SK-N-SH (cell line): ENCODE measurements at regions not wholly inside any gene's neighbourhood (a gene's known extent, or its start where the extent isn't known, plus 50 kb on each side); places are given as distances from the start of the nearest gene placed in this dataset.
"Not testable (repeated sequence)": the region's sequence is repeated elsewhere in the genome, so short reads cannot be mapped to it uniquely, and the experiment has no call there.

Source experiments
- CTCF ChIA-PET: fragments of 300-600, 350-600 bp; formaldehyde crosslinking; extraction: SDS; loops from one replicate; lab custom pipeline; 2021; lab: Yijun Ruan, JAX
- POLR2A ChIA-PET: fragments of 350-600 bp; sonication (Branson Sonifier 250); formaldehyde crosslinking; extraction: SDS; loops from one replicate; lab custom pipeline; 2020; ENCODE audit warnings: antibody characterized with exemption, inconsistent platforms; lab: Yijun Ruan, JAX
- DNase-seq: peaks from one replicate; pipeline ENCODE4 v3.0.0; 2012
- H2AFZ ChIP-seq: fragments of 200-600 bp; sonication (generic); 2 replicates; pipeline ENCODE4 v1.8.1; 2016; ENCODE audit warnings: antibody characterized with exemption, mild to moderate bottlenecking, low read depth
- H3F3A ChIP-seq: fragments of 200-600 bp; sonication (generic); replicated peaks from 2 replicates; pipeline ENCODE3; 2016; ENCODE audit warnings: antibody characterized with exemption, mild to moderate bottlenecking; ENCODE audit not compliant: insufficient read depth
- H3K27ac ChIP-seq, 2 experiments: fragments of 200-500 bp in 1 of 2; fragments of 200-600 bp in 1 of 2; sonication (Bioruptor generic) in 1 of 2; sonication (generic), shearing (Covaris generic) in 1 of 2; 2 replicates each; pipeline versions ENCODE4 v1.5.1 to v1.6.1; 2014 to 2016; ENCODE audit warnings: low read depth in 2 of 2, inconsistent platforms in 1 of 2, low read length in 1 of 2, mild to moderate bottlenecking in 1 of 2, mixed read lengths in 1 of 2
- H3K27me3 ChIP-seq: fragments of 200-600 bp; sonication (generic), shearing (Covaris generic); 2 replicates; pipeline ENCODE4 v1.6.1; 2016; ENCODE audit warnings: mixed run types; ENCODE audit not compliant: insufficient read depth
- H3K36me3 ChIP-seq, 2 experiments: fragments of 200-500 bp in 1 of 2; fragments of 200-600 bp in 1 of 2; sonication (Bioruptor generic) in 1 of 2; sonication (generic) in 1 of 2; replicated peaks in 1 of 2; 2 replicates each; pipeline versions ENCODE3 to v1.5.1; 2014 to 2016; ENCODE audit warnings: low read length in 1 of 2, mild to moderate bottlenecking in 1 of 2; ENCODE audit not compliant: insufficient read depth in 2 of 2, control insufficient read depth in 1 of 2
- H3K4me1 ChIP-seq, 2 experiments: fragments of 200-500 bp in 1 of 2; fragments of 200-600 bp in 1 of 2; sonication (Bioruptor generic) in 1 of 2; sonication (generic), shearing (Covaris generic) in 1 of 2; 2 replicates each; pipeline versions ENCODE4 v1.5.1 to v1.6.1; 2014 to 2016; ENCODE audit warnings: low read depth in 1 of 2, low read length in 1 of 2, mixed run types in 1 of 2; ENCODE audit not compliant: insufficient read depth in 2 of 2, control insufficient read depth in 1 of 2
- H3K4me2 ChIP-seq: fragments of 200-600 bp; sonication (generic), shearing (Covaris generic); 2 replicates; pipeline ENCODE4 v1.6.1; 2017; ENCODE audit warnings: mixed run types
- H3K4me3 ChIP-seq, 2 experiments: fragments of 200-500 bp in 1 of 2; fragments of 200-600 bp in 1 of 2; sonication (Bioruptor generic) in 1 of 2; sonication (generic), shearing (Covaris generic) in 1 of 2; 2 replicates each; pipeline versions ENCODE4 v1.5.1 to v1.8.1; 2014 to 2016; ENCODE audit warnings: low read depth in 2 of 2, inconsistent platforms in 1 of 2, low read length in 1 of 2, mild to moderate bottlenecking in 1 of 2, mixed read lengths in 1 of 2, moderate library complexity in 1 of 2
- H3K79me2 ChIP-seq: fragments of 200-600 bp; sonication (generic); 2 replicates; pipeline ENCODE4 v1.8.1; 2017; ENCODE audit warnings: mild to moderate bottlenecking; ENCODE audit not compliant: insufficient read depth
- H3K9ac ChIP-seq: fragments of 200-600 bp; sonication (generic); 2 replicates; pipeline ENCODE4 v1.6.1; 2017; ENCODE audit warnings: mixed run types
- H3K9me2 ChIP-seq: fragments of 200-600 bp; sonication (generic); 2 replicates; pipeline ENCODE4 v1.6.1; 2017; ENCODE audit warnings: mixed run types
- H3K9me3 ChIP-seq: fragments of 200-600 bp; sonication (generic); 2 replicates; pipeline ENCODE4 v1.6.1; 2017; ENCODE audit warnings: mixed run types, mild to moderate bottlenecking, moderate library complexity
- H4K20me1 ChIP-seq: fragments of 200-600 bp; sonication (generic); 2 replicates; pipeline ENCODE4 v1.6.1; 2017; ENCODE audit warnings: mild to moderate bottlenecking, mixed run types; ENCODE audit not compliant: insufficient read depth
- CHD2 ChIP-seq: fragments of 150-350 bp; IDR thresholded peaks from 2 replicates; pipeline ENCODE4 v1.6.1; 2018; ENCODE audit warnings: low read length; ENCODE audit not compliant: partially characterized antibody
- CTCF ChIP-seq: fragments of 200-600 bp; sonication (generic); IDR thresholded peaks from 2 replicates; pipeline ENCODE4 v1.6.1; 2017; ENCODE audit warnings: antibody characterized with exemption, mild to moderate bottlenecking, moderate library complexity
- ELF1 ChIP-seq: IDR thresholded peaks from 2 replicates; pipeline ENCODE4 v1.4.0; 2012
- EP300 ChIP-seq, 2 experiments: IDR thresholded peaks; 2 replicates each; pipeline versions ENCODE4 v1.4.0 to v1.6.1; 2012; ENCODE audit warnings: borderline replicate concordance in 1 of 2, low read depth in 1 of 2, low read length in 1 of 2
- FOSL2 ChIP-seq: IDR thresholded peaks from 2 replicates; pipeline ENCODE4 v1.4.0; 2012; ENCODE audit warnings: low read depth, mild to moderate bottlenecking, moderate library complexity, borderline replicate concordance
- IRF3 ChIP-seq: fragments of 150-350 bp; IDR thresholded peaks from 2 replicates; pipeline ENCODE4 v1.6.1; 2016; ENCODE audit warnings: mild to moderate bottlenecking, low read depth, low read length
- JUND ChIP-seq: IDR thresholded peaks from 2 replicates; pipeline ENCODE4 v1.4.0; 2012
- MAX ChIP-seq: IDR thresholded peaks from 2 replicates; pipeline ENCODE4 v1.4.0; 2012; ENCODE audit warnings: low read depth
- MEF2A ChIP-seq: IDR thresholded peaks from 2 replicates; pipeline ENCODE4 v1.4.0; 2012; ENCODE audit warnings: low read depth, borderline replicate concordance
- MXI1 ChIP-seq: IDR thresholded peaks from 2 replicates; pipeline ENCODE4 v1.6.1; 2012; ENCODE audit warnings: mild to moderate bottlenecking, low read depth, low read length, improper control_type of control experiment
- NFIC ChIP-seq: IDR thresholded peaks from 2 replicates; pipeline ENCODE4 v1.4.0; 2012; ENCODE audit warnings: borderline replicate concordance
- NRF1 ChIP-seq: IDR thresholded peaks from 2 replicates; pipeline ENCODE4 v1.6.1; 2012; ENCODE audit warnings: low read depth, mild to moderate bottlenecking, low read length
- PBX3 ChIP-seq: IDR thresholded peaks from 2 replicates; pipeline ENCODE4; 2012
- RAD21 ChIP-seq: IDR thresholded peaks from 2 replicates; pipeline ENCODE4 v1.6.1; 2012; ENCODE audit warnings: mild to moderate bottlenecking, low read length
- RFX5 ChIP-seq: IDR thresholded peaks from 2 replicates; pipeline ENCODE4 v1.6.1; 2012; ENCODE audit warnings: mild to moderate bottlenecking, improper control_type of control experiment, low read length
- RXRA ChIP-seq: IDR thresholded peaks from 2 replicates; pipeline ENCODE4 v1.4.0; 2012; ENCODE audit warnings: low read depth, mild to moderate bottlenecking, borderline replicate concordance
- SIN3A ChIP-seq: IDR thresholded peaks from 2 replicates; pipeline ENCODE4 v1.6.1; 2012; ENCODE audit warnings: low read depth, mild to moderate bottlenecking, low read length, moderate library complexity, borderline replicate concordance
- TEAD4 ChIP-seq: IDR thresholded peaks from 2 replicates; pipeline ENCODE4 v1.4.0; 2012; ENCODE audit warnings: mild to moderate bottlenecking, borderline replicate concordance; ENCODE audit not compliant: insufficient read depth
- WGBS: methylation state at CpG from one replicate; pipeline ENCODE4 v1.1.6; 2017; ENCODE audit warnings: low lambda C conversion rate; 5-methylcytosine and 5-hydroxymethylcytosine counted together

GRCh38 chr18:39149211-39149806 lies 1583.7 kb upstream of the CELF4 start:
- WGBS: 5% methylated on average over 3 of the region's 3 CpGs
- Histone ChIP-seq H2AFZ (no peak overlapping the region), H3K9me3 (peaks cover 15% of the 10 kb centered on the region), H3K9me2 (0 out of 2 replicates have a peak, but pooled peaks cover 7% of the 10 kb centered on the region), H3K79me2 (no peaks in the 10 kb centered on the region), H3K27ac (no peak overlapping the region), H3F3A (no peaks in the 10 kb centered on the region), H3K4me3 (no peak overlapping the region), H3K9ac (no peak overlapping the region), H3K27me3 (no peaks in the 10 kb centered on the region), H3K4me2 (no peak overlapping the region), H3K36me3 (no peaks in the 10 kb centered on the region), H4K20me1 (no peaks in the 10 kb centered on the region), H3K4me1 (no peaks in the 10 kb centered on the region)
- ChIA-PET CTCF (no interaction called here), POLR2A (no interaction called here)
- no peak for DNase-seq
- no peak for TF ChIP-seq ELF1
- no peak for TF ChIP-seq PBX3
- no peak for TF ChIP-seq TEAD4
- no peak for TF ChIP-seq RFX5
- no peak for TF ChIP-seq CHD2
- TF ChIP-seq MAX: no peak
- TF ChIP-seq SIN3A: no peak
- no peak for TF ChIP-seq CTCF
- no peak for TF ChIP-seq RXRA
- TF ChIP-seq NFIC: no peak
- TF ChIP-seq MXI1: no peak
- TF ChIP-seq FOSL2: no peak
- TF ChIP-seq IRF3: no peak
- no peak for TF ChIP-seq JUND

- H3K79me2 ChIP-seq: no peaks in the 10 kb centered on the region
- DNase-seq: no peak
- WGBS: 36% methylated on average over 3 of the region's 3 CpGs
- H3K9me2 ChIP-seq: no peaks in the 10 kb centered on the region
- TF ChIP-seq MEF2A: no peak
- no peak for TF ChIP-seq RAD21
- TF ChIP-seq NFIC: no peak
- TF ChIP-seq SIN3A: no peak
- no peak for TF ChIP-seq EP300 (IDR thresholded peaks at IDR 0.05; ENCODE audit: borderline replicate concordance in 1 of 2, low read depth in 1 of 2, low read length in 1 of 2)
- TF ChIP-seq FOSL2: no peak
- TF ChIP-seq NRF1: no peak
- H2AFZ ChIP-seq: no peak overlapping the region
- no peak overlapping the region for H3K9ac ChIP-seq
- no peaks in the 10 kb centered on the region for H3K4me1 ChIP-seq
- no peaks in the 10 kb centered on the region for H3K27me3 ChIP-seq
- H3K4me2 ChIP-seq: no peak overlapping the region
- no peaks in the 10 kb centered on the region for H4K20me1 ChIP-seq
- no peak overlapping the region for H3K27ac ChIP-seq
- POLR2A ChIA-PET: no interaction called here
- H3K9me3 ChIP-seq: peaks cover 6% of the 10 kb centered on the region
- H3K4me3 ChIP-seq: no peak overlapping the region
- CTCF ChIA-PET: no interaction called here
- H3F3A ChIP-seq: no peaks in the 10 kb centered on the region
- no peaks in the 10 kb centered on the region for H3K36me3 ChIP-seq
Measured at GRCh38 chr18:39134255-39134654, 1568.7 kb upstream of the CELF4 start.

GRCh38 chr18:39127538-39127937 lies 1561.9 kb upstream of the CELF4 start:
- H2AFZ ChIP-seq, H3K36me3 ChIP-seq, H4K20me1 ChIP-seq, H3K79me2 ChIP-seq, H3F3A ChIP-seq, H3K9me2 ChIP-seq, H3K4me3 ChIP-seq, H3K9ac ChIP-seq, H3K27me3 ChIP-seq, POLR2A ChIA-PET, H3K4me1 ChIP-seq, H3K4me2 ChIP-seq, CTCF ChIA-PET, DNase-seq, H3K9me3 ChIP-seq, H3K27ac ChIP-seq: not testable (repeated sequence)
- WGBS: 19% methylated on average over 3 of the region's 3 CpGs
